Astrocyte of the spinal cord (primary cell): ENCODE measurements at regions not wholly inside any gene's neighbourhood (a gene's known extent, or its start where the extent isn't known, plus 50 kb on each side); places are given as distances from the start of the nearest gene placed in this dataset.

Source experiments
- DNase-seq: peaks from one replicate; pipeline ENCODE4 v3.0.0; 2011; ENCODE audit warnings: low read depth, low spot score
- H3K4me3 ChIP-seq: 2 replicates; pipeline ENCODE4 v1.5.1; 2011; ENCODE audit warnings: low read depth, mild to moderate bottlenecking, low read length, moderate library complexity
- CTCF ChIP-seq: IDR thresholded peaks from 2 replicates; pipeline ENCODE4 v1.5.1; 2012; ENCODE audit warnings: low read depth, mild to moderate bottlenecking, low read length, inconsistent platforms
- in situ Hi-C: cut with HindIII; loops from 2 replicates; pipeline ENCODE4 v1.10.0; 2017; ENCODE audit warnings: low sequenced_read_pairs

- in situ Hi-C loops, result no loop called here
- no peak for DNase-seq
- TF ChIP-seq CTCF, result no peak
- H3K4me3 ChIP-seq, result no peak overlapping the region
Observed at GRCh38 chr4:95959633-95960032, 119.7 kb downstream of the PDHA2 start.

GRCh38 chr4:95963456-95963855 lies 123.6 kb downstream of the PDHA2 start:
- no peak overlapping the region for H3K4me3 ChIP-seq
- no peak for DNase-seq
- in situ Hi-C loops, result no loop called here
- no peak for TF ChIP-seq CTCF

DNA sequence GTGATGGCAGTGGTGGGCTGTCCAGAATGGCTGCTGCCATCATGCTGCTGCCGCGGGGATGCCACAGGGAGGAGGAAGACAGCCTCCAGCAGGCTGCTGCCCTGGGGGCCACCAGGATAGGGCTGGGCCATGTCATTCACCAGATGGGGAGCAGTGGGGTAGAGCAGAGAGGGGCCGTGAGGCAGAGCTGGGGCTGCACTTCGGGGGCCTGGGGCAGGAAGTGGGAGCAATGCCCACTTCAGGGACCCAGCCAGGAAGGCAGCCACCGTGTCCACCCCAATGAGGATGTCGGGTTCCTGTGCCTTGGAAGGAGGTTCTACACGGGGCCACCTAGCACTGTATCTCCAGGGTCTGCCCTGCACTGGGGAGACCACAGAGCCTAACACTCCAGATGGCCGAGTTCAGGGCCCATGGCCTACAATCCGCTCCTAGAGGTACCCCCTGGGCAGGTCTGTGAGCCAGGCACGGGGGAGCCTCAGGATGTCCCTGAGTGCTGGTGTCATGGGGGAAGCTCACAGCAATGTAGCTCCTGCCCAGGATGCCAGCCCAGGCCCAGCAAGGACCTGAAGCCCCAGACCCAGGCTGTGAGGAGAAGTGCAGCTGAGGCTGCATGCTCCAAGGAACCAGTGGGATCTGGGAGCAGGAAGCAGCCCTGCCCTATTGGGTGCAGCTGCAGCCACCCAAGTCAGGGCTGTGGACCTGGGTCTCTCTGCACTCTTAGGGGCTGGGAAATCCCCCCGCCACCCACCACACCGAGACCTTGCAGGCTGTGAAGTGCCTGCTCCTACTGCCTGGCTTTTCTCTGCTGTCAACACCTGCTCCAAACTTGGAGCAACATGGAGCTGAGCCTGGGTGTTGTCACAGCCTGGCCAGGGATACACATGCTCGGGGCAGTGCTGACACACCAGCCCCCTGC lies 140.3 kb downstream of the PDHA2 start:
- in situ Hi-C loops, result no loop called here
- no peak for DNase-seq
- no peak for TF ChIP-seq CTCF
- H3K4me3 ChIP-seq, result no peak overlapping the region

GRCh38 chr4:95980877-95981360 lies 141.0 kb downstream of the PDHA2 start:
- no peak for TF ChIP-seq CTCF
- in situ Hi-C loops, result no loop called here
- H3K4me3 ChIP-seq, result no peak overlapping the region
- DNase-seq, result no peak

- no peak for TF ChIP-seq CTCF
- in situ Hi-C loops, result no loop called here
- H3K4me3 ChIP-seq, result no peak overlapping the region
- DNase-seq, result no peak
Observed at GRCh38 chr4:95981591-95981990, 141.7 kb downstream of the PDHA2 start.

DNA sequence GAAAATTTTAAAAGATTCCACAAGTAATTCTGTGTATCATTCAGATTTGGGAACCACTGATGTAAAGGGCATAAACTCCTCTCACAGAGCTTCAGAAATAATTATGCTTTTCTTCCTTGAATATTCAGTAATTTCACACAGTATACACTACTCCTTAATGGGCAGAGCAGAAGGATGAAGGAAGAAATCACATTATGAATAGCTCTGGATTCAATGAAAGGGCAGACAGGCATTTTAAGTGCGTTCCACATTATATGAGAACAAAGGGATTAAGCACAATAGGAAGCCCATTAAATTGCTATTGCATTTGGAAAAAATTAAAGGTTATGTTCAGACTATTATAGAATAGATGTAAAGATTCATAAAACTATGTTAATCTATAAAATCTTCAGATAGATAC lies 142.6 kb downstream of the PDHA2 start:
- no peak for TF ChIP-seq CTCF
- in situ Hi-C loops, result no loop called here
- no peak for DNase-seq

More for the DNA sequence above, 142.6 kb downstream of the PDHA2 start:
- H3K4me3 ChIP-seq, result no peak overlapping the region
